ENCODE measurements at regions not wholly inside any gene's neighbourhood (a gene's known extent, or its start where the extent isn't known, plus 50 kb on each side); places are given as distances from the start of the nearest gene placed in this dataset.

DNA sequence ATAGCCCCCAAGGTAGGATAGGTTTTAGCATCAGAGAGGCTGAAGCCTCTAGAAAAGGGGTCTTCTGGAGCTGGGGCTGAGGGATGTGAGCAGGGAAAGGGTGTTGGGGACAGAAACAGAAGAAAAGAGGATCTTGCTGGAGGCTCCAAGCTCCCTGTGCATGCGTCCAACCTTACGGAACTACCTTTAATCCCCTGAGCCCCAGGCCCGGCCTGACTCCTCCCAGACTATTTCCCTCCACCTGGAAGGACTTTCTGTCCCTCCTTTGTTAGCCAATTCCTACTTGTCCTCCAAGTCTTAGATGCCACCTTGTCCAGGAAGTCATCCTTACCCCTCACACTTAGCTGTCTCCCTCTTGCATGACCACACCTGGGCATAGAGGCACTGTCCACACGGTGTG is 50.0 kb upstream of the VPS8 start:
- Histone ChIP-seq H3K36me3 (no peaks in the 10 kb centered on the region), H3K4me3 (no peak overlapping the region), H3K27me3 (peaks cover 0 to 9% (median 0%) of the 10 kb centered on the region in 7 donors), H3K9me3 (no peaks in the 10 kb centered on the region), H3K4me1 (peaks cover 0 to 30% (median 14%) of the 10 kb centered on the region in 9 donors), H3K27ac (no peak overlapping the region)
- intact Hi-C loops (cut with DNase I), result loop anchor here in 1 of 10 donors (10.0 kb wide), 1 partner anchor 397 kb away; the partner anchor contains the start of genes CLCN2 and POLR2H
- no peak for DNase-seq
- TF ChIP-seq, protein P1, sequence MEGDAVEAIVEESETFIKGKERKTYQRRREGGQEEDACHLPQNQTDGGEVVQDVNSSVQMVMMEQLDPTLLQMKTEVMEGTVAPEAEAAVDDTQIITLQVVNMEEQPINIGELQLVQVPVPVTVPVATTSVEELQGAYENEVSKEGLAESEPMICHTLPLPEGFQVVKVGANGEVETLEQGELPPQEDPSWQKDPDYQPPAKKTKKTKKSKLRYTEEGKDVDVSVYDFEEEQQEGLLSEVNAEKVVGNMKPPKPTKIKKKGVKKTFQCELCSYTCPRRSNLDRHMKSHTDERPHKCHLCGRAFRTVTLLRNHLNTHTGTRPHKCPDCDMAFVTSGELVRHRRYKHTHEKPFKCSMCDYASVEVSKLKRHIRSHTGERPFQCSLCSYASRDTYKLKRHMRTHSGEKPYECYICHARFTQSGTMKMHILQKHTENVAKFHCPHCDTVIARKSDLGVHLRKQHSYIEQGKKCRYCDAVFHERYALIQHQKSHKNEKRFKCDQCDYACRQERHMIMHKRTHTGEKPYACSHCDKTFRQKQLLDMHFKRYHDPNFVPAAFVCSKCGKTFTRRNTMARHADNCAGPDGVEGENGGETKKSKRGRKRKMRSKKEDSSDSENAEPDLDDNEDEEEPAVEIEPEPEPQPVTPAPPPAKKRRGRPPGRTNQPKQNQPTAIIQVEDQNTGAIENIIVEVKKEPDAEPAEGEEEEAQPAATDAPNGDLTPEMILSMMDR (IDR thresholded peaks at IDR 0.05), result no peak
- no peak for ATAC-seq
- 84 to 95% methylated on average over 4 of the region's 4 CpGs for WGBS, 2 donors

All from heart right ventricle (tissue), 16 donors.